ENCODE measurements at regions not wholly inside any gene's neighbourhood (a gene's known extent, or its start where the extent isn't known, plus 50 kb on each side); places are given as distances from the start of the nearest gene placed in this dataset.

- no peak for DNase-seq
These were observed 127.5 kb downstream of the SS18 start for GRCh38 chr18:25962919-25963318.

- DNase-seq: no peak
These were observed 128.2 kb downstream of the SS18 start for GRCh38 chr18:25962176-25962575.

GRCh38 chr18:25957017-25957416 is 133.4 kb downstream of the SS18 start:
- DNase-seq: no peak

- DNase-seq: no peak
These were observed 137.3 kb downstream of the SS18 start for GRCh38 chr18:25953111-25953510.

GRCh38 chr18:25950321-25950720 is 140.1 kb downstream of the SS18 start:
- DNase-seq: no peak

GRCh38 chr18:25946540-25946939 is 143.9 kb downstream of the SS18 start:
- DNase-seq: no peak

GRCh38 chr18:25935356-25935755 is 155.1 kb downstream of the SS18 start:
- DNase-seq: no peak

- DNase-seq: no peak
These were observed 159.3 kb downstream of the SS18 start for GRCh38 chr18:25931126-25931525.

GRCh38 chr18:25929787-25930186 is 160.6 kb downstream of the SS18 start:
- no peak for DNase-seq

GRCh38 chr18:25927830-25928229 is 162.6 kb downstream of the SS18 start:
- DNase-seq: no peak

- DNase-seq: no peak
These were observed 167.2 kb downstream of the SS18 start for GRCh38 chr18:25923193-25923592.

- peak; percentile 17 to 54 for DNase-seq
These were observed 168.6 kb downstream of the SS18 start for GRCh38 chr18:25921677-25922421.

- DNase-seq: no peak
These were observed 174.5 kb downstream of the SS18 start for GRCh38 chr18:25915907-25916306.

- no peak for DNase-seq
These were observed 191.4 kb downstream of the SS18 start for GRCh38 chr18:25898965-25899364.

- no peak for DNase-seq
These were observed 193.5 kb downstream of the SS18 start for GRCh38 chr18:25896956-25897355.

- peak in 1 of 2 donors; percentile 32 for DNase-seq
These were observed 194.1 kb downstream of the SS18 start for GRCh38 chr18:25896178-25896780.

GRCh38 chr18:25895518-25895917 is 194.9 kb downstream of the SS18 start:
- no peak for DNase-seq

- no peak for DNase-seq
These were observed 204.1 kb downstream of the SS18 start for GRCh38 chr18:25886283-25886682.

GRCh38 chr18:25883091-25883490 is 207.3 kb downstream of the SS18 start:
- DNase-seq: no peak

- DNase-seq: no peak
These were observed 209.3 kb downstream of the SS18 start for GRCh38 chr18:25881149-25881548.

GRCh38 chr18:25880441-25880840 is 210.0 kb downstream of the SS18 start:
- DNase-seq: no peak

GRCh38 chr18:25876330-25876948 is 214.0 kb downstream of the SS18 start:
- DNase-seq: no peak

- DNase-seq: no peak
These were observed 214.7 kb downstream of the SS18 start for GRCh38 chr18:25875551-25876240.

GRCh38 chr18:25873833-25874232 is 216.6 kb downstream of the SS18 start:
- no peak for DNase-seq

All from CD4-positive, alpha-beta T cell treated with Interferon alpha-2 for 1 hour (primary cell).